Type B pancreatic cell (in vitro differentiated cells): ENCODE measurements at regions not wholly inside any gene's neighbourhood (a gene's known extent, or its start where the extent isn't known, plus 50 kb on each side); places are given as distances from the start of the nearest gene placed in this dataset.

Experiments used
- DNase-seq: peaks from one replicate; pipeline ENCODE4 v3.0.0; 2021; ENCODE audit warnings: mixed read lengths; ENCODE audit not compliant: unreplicated experiment; ENCODE audit errors: extremely low spot score
- H3K27ac Mint-ChIP-seq: 2 replicates; pipeline ENCODE4 v1.8.0; 2021; ENCODE audit warnings: mild to moderate bottlenecking, mixed read lengths
- H3K27me3 Mint-ChIP-seq: 2 replicates; pipeline ENCODE4 v1.8.0; 2021; ENCODE audit warnings: mixed read lengths
- H3K36me3 Mint-ChIP-seq: 2 replicates; pipeline ENCODE4 v1.8.0; 2021; ENCODE audit warnings: mixed read lengths
- H3K4me1 Mint-ChIP-seq: one replicate; pipeline ENCODE4 v1.8.0; 2021; ENCODE audit warnings: mixed read lengths; ENCODE audit not compliant: unreplicated experiment
- H3K4me3 Mint-ChIP-seq: 2 replicates; pipeline ENCODE4 v1.8.0; 2021; ENCODE audit warnings: mild to moderate bottlenecking, mixed read lengths
- H3K9me3 Mint-ChIP-seq: 2 replicates; pipeline ENCODE4 v1.8.0; 2021; ENCODE audit warnings: mixed read lengths
- CTCF ChIP-seq: fragments of 200-600 bp; sonication (generic); conservative IDR thresholded peaks from 2 replicates; pipeline ENCODE4 v1.5.0; 2021; ENCODE audit warnings: antibody characterized with exemption, mild to moderate bottlenecking

GRCh38 chr10:86591436-86591835, 62.9 kb upstream of the OPN4 start:
- TF ChIP-seq CTCF: no peak
- no peaks in the 10 kb centered on the region for H3K27me3 Mint-ChIP-seq
- no peaks in the 10 kb centered on the region for H3K9me3 Mint-ChIP-seq
- DNase-seq: no peak
- H3K4me1 Mint-ChIP-seq: peaks cover 2% of the 10 kb centered on the region
- H3K27ac Mint-ChIP-seq: no peak overlapping the region
- H3K36me3 Mint-ChIP-seq: no peaks in the 10 kb centered on the region
- H3K4me3 Mint-ChIP-seq: no peak overlapping the region

- H3K36me3 Mint-ChIP-seq: no peaks in the 10 kb centered on the region
- no peaks in the 10 kb centered on the region for H3K9me3 Mint-ChIP-seq
- DNase-seq: no peak
- peak overlapping the region; percentile 86 for H3K27ac Mint-ChIP-seq
- H3K27me3 Mint-ChIP-seq: no peaks in the 10 kb centered on the region
- TF ChIP-seq CTCF: peak; percentile 21
- H3K4me1 Mint-ChIP-seq: no peaks in the 10 kb centered on the region
- H3K4me3 Mint-ChIP-seq: no peak overlapping the region
Observed at GRCh38 chr10:86592413-86592812, 61.9 kb upstream of the OPN4 start.

GRCh38 chr10:86594535-86594934, 59.8 kb upstream of the OPN4 start:
- Mint-ChIP-seq H3K4me1 (peaks cover 4% of the 10 kb centered on the region), H3K27me3 (no peaks in the 10 kb centered on the region), H3K9me3 (no peaks in the 10 kb centered on the region), H3K36me3 (no peaks in the 10 kb centered on the region), H3K4me3 (no peak overlapping the region), H3K27ac (no peak overlapping the region)
- DNase-seq: peak; percentile 10
- no peak for TF ChIP-seq CTCF

- Mint-ChIP-seq H3K9me3 (peaks cover 3% of the 10 kb centered on the region), H3K36me3 (no peaks in the 10 kb centered on the region), H3K4me3 (no peak overlapping the region), H3K27ac (no peak overlapping the region), H3K27me3 (no peaks in the 10 kb centered on the region), H3K4me1 (peaks cover 14% of the 10 kb centered on the region)
- no peak for TF ChIP-seq CTCF
- peak; percentile 49 for DNase-seq
Observed at GRCh38 chr10:86595496-86595895, 58.9 kb upstream of the OPN4 start.

GRCh38 chr10:86596266-86596665, 58.1 kb upstream of the OPN4 start:
- H3K9me3 Mint-ChIP-seq: peaks cover 4% of the 10 kb centered on the region
- peak; percentile 37 for DNase-seq
- peaks cover 15% of the 10 kb centered on the region for H3K4me1 Mint-ChIP-seq
- no peaks in the 10 kb centered on the region for H3K27me3 Mint-ChIP-seq
- H3K36me3 Mint-ChIP-seq: no peaks in the 10 kb centered on the region
- no peak for TF ChIP-seq CTCF
- no peak overlapping the region for H3K27ac Mint-ChIP-seq
- no peak overlapping the region for H3K4me3 Mint-ChIP-seq

GRCh38 chr10:86597306-86597705, 57.0 kb upstream of the OPN4 start:
- Mint-ChIP-seq H3K9me3 (peaks cover 4% of the 10 kb centered on the region), H3K27ac (no peak overlapping the region), H3K36me3 (no peaks in the 10 kb centered on the region), H3K4me3 (no peak overlapping the region), H3K27me3 (no peaks in the 10 kb centered on the region), H3K4me1 (peaks cover 15% of the 10 kb centered on the region)
- TF ChIP-seq CTCF: no peak
- peak; percentile 27 for DNase-seq
